ENCODE measurements at regions not wholly inside any gene's neighbourhood (a gene's known extent, or its start where the extent isn't known, plus 50 kb on each side); places are given as distances from the start of the nearest gene placed in this dataset.

DNA sequence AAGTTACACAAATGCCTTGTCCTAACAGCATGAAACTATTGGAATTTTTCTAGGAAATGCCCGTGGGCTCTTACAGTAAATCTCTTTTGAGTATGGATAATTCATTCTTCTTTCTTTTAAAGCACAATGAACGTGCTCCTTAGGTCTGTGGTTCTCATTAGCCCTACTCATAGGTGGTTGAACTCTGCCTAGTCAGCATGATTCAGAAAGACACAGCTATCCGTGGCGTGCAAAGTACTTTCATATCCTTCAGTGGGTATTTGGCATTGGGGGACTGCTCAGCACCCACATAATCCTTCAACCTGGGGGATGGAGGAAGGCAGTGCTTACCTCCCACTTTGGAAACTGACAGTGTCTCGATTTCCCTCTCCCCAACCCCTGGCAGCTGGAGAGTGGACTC is 462.0 kb upstream of the CLINT1 start:
- Histone ChIP-seq H3K9ac (ENCODE audit: insufficient read length) (no peak overlapping the region), H3K9me3 (ENCODE audit: low read depth, low read length) (no peaks in the 10 kb centered on the region), H3K36me3 (ENCODE audit: insufficient read depth, low read length) (no peaks in the 10 kb centered on the region), H3K27ac (no peak overlapping the region), H3K4me3 (no peak overlapping the region)
- TF ChIP-seq POLR2AphosphoS5 (IDR thresholded peaks at IDR 0.05; ENCODE audit: borderline replicate concordance, low read depth, low read length) = no peak
- no peak for TF ChIP-seq EZH2 (IDR thresholded peaks at IDR 0.05)
- TF ChIP-seq FOXP2 (optimal IDR thresholded peaks at IDR 0.05; ENCODE audit: control extremely low read depth, extremely low read length, insufficient read depth) = no peak
- DNase-seq (ENCODE audit: low read depth, low spot score) = no peak

DNA sequence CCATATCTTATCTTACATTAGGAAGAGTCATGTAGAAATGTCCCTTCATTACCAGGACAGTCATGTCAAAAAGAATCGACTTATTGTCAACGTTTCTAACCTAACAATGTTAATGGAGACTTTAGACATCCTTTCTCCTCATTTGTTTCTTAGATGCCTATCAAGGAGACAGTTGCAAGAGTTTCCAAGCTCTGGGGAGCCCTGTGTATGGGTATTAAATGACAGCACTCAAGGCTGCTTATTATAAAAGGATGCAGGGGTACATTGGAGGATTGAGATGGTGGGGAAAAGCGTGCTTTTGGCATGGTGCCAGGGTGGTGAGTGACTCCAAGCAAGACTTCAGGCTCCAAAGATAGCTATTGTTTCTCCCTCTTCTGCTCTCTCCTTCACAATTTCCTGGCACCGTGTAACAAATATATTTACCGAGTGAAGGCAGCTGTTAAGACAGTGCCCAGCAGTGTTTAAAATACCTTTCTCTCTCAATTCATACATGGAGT is 461.3 kb upstream of the CLINT1 start:
- Histone ChIP-seq H3K4me3 (no peak overlapping the region), H3K9me3 (ENCODE audit: low read depth, low read length) (no peaks in the 10 kb centered on the region), H3K27ac (no peak overlapping the region), H3K9ac (ENCODE audit: insufficient read length) (no peak overlapping the region), H3K36me3 (ENCODE audit: insufficient read depth, low read length) (no peaks in the 10 kb centered on the region)
- DNase-seq (ENCODE audit: low read depth, low spot score) = no peak
- TF ChIP-seq POLR2AphosphoS5 (IDR thresholded peaks at IDR 0.05; ENCODE audit: borderline replicate concordance, low read depth, low read length) (no peak), EZH2 (IDR thresholded peaks at IDR 0.05) (no peak), FOXP2 (optimal IDR thresholded peaks at IDR 0.05; ENCODE audit: control extremely low read depth, extremely low read length, insufficient read depth) (no peak)

DNA sequence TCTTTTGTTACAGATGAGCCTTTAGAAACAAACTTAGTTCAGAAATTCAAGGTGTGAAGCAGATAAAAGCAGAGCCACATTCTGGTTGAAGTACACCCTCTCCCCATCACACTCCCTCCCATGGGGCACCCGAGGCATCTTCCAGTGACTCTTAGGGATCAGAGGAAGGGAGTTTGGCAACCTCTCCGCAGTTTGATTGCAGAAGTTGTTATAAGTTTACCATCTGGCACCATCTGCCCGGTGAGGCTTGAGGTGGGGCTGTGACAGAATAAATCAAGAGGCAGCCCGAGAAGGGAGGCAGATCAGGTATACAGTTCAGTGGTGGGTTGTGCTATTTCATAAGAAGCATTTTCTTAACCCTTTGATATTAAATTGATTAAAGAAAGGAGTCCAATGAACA is 458.6 kb upstream of the CLINT1 start:
- Histone ChIP-seq H3K9ac (ENCODE audit: insufficient read length) (no peak overlapping the region), H3K27ac (no peak overlapping the region), H3K4me3 (no peak overlapping the region), H3K36me3 (ENCODE audit: insufficient read depth, low read length) (no peaks in the 10 kb centered on the region), H3K9me3 (ENCODE audit: low read depth, low read length) (no peaks in the 10 kb centered on the region)
- TF ChIP-seq EZH2 (IDR thresholded peaks at IDR 0.05) (no peak), POLR2AphosphoS5 (IDR thresholded peaks at IDR 0.05; ENCODE audit: borderline replicate concordance, low read depth, low read length) (no peak), FOXP2 (optimal IDR thresholded peaks at IDR 0.05; ENCODE audit: control extremely low read depth, extremely low read length, insufficient read depth) (no peak)
- DNase-seq (ENCODE audit: low read depth, low spot score) = no peak

DNA sequence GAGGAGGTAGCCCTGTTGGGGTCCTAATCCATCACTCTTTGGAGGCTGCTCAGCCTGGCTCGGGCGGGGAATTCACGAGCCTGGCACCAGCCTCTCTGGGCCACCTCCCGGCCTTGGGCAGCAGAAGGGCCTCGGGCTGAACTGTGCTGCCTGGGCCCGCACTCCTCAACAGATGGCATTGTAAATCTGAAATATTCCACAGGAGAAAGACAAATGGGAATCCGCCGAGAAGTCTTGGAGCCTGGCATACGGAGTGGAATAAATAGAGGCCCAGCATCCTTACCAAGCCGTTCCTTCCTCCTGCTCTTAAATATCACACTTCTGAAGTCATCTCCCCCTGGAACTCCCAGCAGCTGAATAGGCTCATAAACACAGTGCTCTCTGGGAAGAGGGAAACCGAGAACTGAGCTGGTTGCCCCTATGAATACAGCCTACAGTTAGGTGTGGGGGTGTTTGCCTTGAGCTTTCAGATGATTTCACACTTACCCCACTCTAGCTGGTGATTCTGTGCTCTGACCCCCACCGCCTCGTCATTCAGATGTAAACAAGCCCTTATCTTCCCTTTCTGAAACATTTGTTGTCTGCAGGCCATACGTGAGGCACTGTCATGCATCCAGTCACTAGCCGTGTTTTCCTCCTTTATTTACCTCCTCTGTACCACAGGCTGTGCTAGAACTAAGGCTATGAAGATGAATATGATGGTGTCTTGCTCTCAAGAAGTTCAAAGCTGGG is 455.0 kb upstream of the CLINT1 start:
- no peak overlapping the region for H3K27ac ChIP-seq

DNA sequence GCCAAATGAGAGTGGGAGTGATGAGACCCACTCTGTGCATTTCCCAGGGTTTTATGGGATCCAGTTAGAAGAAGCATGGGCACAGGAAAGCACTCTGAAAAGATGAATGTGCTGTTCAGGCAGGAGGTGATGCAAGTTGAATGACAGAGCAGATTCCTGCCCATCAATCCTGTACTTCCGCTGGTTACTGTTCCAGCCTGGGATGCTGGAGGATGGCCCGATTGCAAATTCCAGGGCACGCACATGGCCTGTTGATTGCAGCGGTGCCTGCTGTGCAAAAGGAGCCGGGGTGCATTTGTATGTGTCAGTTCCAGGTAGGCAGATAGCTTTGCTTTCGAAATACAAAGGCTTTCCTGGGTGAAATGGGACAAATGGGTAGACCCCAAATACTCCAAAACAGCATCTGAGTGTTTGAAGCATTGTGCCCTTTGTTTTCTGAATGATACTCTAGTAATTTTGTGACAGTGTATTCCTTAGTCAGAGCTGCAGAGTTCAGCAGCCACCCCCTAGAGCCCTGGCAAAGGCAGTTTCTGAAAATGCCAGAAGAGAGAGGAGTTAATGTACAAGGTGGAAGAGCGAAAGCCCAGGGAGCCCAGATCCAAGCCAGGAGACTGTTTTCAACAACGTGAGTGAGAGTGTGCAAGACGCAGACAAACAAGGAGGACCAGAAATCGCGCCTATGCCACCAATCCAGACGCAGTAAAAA is 454.2 kb upstream of the CLINT1 start:
- no peak overlapping the region for H3K4me3 ChIP-seq
- H3K27ac ChIP-seq = no peak overlapping the region
- no peak for DNase-seq (ENCODE audit: low read depth, low spot score)
- no peak for TF ChIP-seq FOXP2 (optimal IDR thresholded peaks at IDR 0.05; ENCODE audit: control extremely low read depth, extremely low read length, insufficient read depth)
- no peak for TF ChIP-seq EZH2 (IDR thresholded peaks at IDR 0.05)
- no peak for TF ChIP-seq POLR2AphosphoS5 (IDR thresholded peaks at IDR 0.05; ENCODE audit: borderline replicate concordance, low read depth, low read length)
- H3K36me3 ChIP-seq (ENCODE audit: insufficient read depth, low read length) = no peaks in the 10 kb centered on the region
- H3K9me3 ChIP-seq (ENCODE audit: low read depth, low read length) = no peaks in the 10 kb centered on the region
- H3K9ac ChIP-seq (ENCODE audit: insufficient read length) = no peak overlapping the region

More for the DNA sequence above, 455.0 kb upstream of the CLINT1 start:
- no peak for DNase-seq (ENCODE audit: low read depth, low spot score)
- no peaks in the 10 kb centered on the region for H3K36me3 ChIP-seq (ENCODE audit: insufficient read depth, low read length)
- TF ChIP-seq FOXP2 (optimal IDR thresholded peaks at IDR 0.05; ENCODE audit: control extremely low read depth, extremely low read length, insufficient read depth) (no peak), EZH2 (IDR thresholded peaks at IDR 0.05) (no peak), POLR2AphosphoS5 (IDR thresholded peaks at IDR 0.05; ENCODE audit: borderline replicate concordance, low read depth, low read length) (no peak)
- no peak overlapping the region for H3K9ac ChIP-seq (ENCODE audit: insufficient read length)
- H3K4me3 ChIP-seq = no peak overlapping the region
- H3K9me3 ChIP-seq (ENCODE audit: low read depth, low read length) = no peaks in the 10 kb centered on the region

DNA sequence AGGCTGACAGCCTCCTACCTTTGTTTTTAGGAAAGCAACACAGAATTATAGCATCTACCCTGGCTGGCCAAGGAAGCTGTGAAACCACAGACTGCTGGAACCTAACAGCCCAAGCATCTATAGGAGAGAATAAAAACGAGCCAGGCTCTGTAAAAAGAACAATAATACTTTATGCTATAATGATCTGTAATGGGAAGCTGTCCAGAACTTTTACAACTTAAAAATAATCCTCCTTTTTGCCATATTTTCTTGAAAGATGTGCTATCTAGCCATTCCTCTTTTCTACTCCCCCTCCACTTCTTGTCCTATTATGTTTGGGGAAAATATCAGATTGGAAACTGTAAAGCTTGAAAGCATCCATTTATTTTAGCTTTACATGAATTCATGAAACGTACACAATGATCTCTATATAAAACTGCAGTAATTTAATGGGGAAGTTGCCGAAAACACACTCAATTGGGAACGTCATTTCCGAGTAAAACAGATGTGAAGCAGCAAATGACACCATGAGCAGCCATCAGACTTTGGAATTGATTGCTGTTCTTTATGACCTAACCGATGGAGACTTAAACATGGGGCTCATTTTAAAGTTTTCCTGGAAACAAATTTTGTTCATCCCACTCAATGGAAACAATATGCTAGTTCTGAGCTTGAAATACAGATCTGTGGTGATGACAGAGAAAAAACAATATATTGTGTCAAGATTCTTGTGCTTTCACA is 450.3 kb upstream of the CLINT1 start:
- Histone ChIP-seq H3K4me3 (no peak overlapping the region), H3K27ac (no peak overlapping the region), H3K36me3 (ENCODE audit: insufficient read depth, low read length) (no peaks in the 10 kb centered on the region), H3K9me3 (ENCODE audit: low read depth, low read length) (no peaks in the 10 kb centered on the region), H3K9ac (ENCODE audit: insufficient read length) (no peak overlapping the region)
- TF ChIP-seq FOXP2 (optimal IDR thresholded peaks at IDR 0.05; ENCODE audit: control extremely low read depth, extremely low read length, insufficient read depth) = no peak
- TF ChIP-seq POLR2AphosphoS5 (IDR thresholded peaks at IDR 0.05; ENCODE audit: borderline replicate concordance, low read depth, low read length) = no peak
- TF ChIP-seq EZH2 (IDR thresholded peaks at IDR 0.05) = no peak
- no peak for DNase-seq (ENCODE audit: low read depth, low spot score)

DNA sequence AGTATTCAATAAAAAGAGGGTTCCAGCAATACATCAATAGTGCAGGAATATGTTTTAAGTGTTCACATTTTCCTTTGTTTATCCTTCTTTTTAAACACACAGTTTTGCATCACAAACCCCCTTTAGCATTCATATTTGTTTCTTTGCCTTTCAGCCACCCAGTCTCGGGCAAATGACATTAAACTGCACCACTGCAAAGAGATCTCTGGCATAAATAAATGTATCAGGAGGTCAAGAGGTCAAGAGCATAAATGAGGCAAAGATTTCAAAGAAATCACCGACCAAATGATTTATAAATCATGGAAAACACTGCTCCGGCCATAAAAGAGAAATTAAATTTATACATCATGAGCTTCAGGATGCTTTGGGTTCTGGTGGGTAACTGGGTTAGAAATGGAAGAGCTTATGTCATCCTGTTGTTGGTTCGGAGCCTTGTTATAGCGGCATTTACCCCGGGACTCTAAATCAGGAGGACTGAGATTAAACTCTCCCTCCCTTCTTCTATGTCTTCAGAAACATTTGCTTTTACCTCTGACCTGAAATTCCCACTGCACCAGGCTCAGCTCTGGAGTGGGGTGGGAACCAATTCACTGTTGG is 449.6 kb upstream of the CLINT1 start:
- no peak for DNase-seq (ENCODE audit: low read depth, low spot score)
- H3K36me3 ChIP-seq (ENCODE audit: insufficient read depth, low read length) = no peaks in the 10 kb centered on the region
- no peak overlapping the region for H3K27ac ChIP-seq

DNA sequence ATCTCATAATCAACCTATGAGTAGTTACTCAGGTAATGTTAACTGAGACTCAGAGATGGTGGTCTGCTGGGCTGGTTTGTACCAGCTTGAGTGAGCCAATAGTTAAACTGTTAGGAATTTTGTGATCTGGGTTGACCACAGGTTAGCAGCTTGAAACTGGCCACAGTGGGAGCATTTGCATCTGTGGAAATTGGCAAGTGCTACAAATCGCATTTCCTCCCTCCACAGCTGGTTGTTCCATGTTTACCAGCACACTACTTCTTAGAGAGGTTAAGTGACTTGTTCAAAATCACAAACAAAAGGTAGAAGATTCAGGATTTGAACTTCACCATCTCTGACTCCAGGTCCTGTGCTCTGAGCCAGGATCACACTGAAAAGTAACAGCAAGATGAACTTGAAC is 446.9 kb upstream of the CLINT1 start:
- no peaks in the 10 kb centered on the region for H3K36me3 ChIP-seq (ENCODE audit: insufficient read depth, low read length)
- H3K27ac ChIP-seq = no peak overlapping the region
- H3K9ac ChIP-seq (ENCODE audit: insufficient read length) = no peak overlapping the region
- TF ChIP-seq EZH2 (IDR thresholded peaks at IDR 0.05) = no peak
- no peak for TF ChIP-seq POLR2AphosphoS5 (IDR thresholded peaks at IDR 0.05; ENCODE audit: borderline replicate concordance, low read depth, low read length)
- no peak for TF ChIP-seq FOXP2 (optimal IDR thresholded peaks at IDR 0.05; ENCODE audit: control extremely low read depth, extremely low read length, insufficient read depth)
- DNase-seq (ENCODE audit: low read depth, low spot score) = no peak
- H3K9me3 ChIP-seq (ENCODE audit: low read depth, low read length) = no peaks in the 10 kb centered on the region
- no peak overlapping the region for H3K4me3 ChIP-seq

More for the DNA sequence above, 449.6 kb upstream of the CLINT1 start:
- H3K9ac ChIP-seq (ENCODE audit: insufficient read length) = no peak overlapping the region
- H3K4me3 ChIP-seq = no peak overlapping the region
- no peaks in the 10 kb centered on the region for H3K9me3 ChIP-seq (ENCODE audit: low read depth, low read length)
- no peak for TF ChIP-seq EZH2 (IDR thresholded peaks at IDR 0.05)
- TF ChIP-seq POLR2AphosphoS5 (IDR thresholded peaks at IDR 0.05; ENCODE audit: borderline replicate concordance, low read depth, low read length) = no peak
- TF ChIP-seq FOXP2 (optimal IDR thresholded peaks at IDR 0.05; ENCODE audit: control extremely low read depth, extremely low read length, insufficient read depth) = no peak

Measured in SK-N-MC (cell line).